Natural killer cell (primary cell): ENCODE measurements at regions not wholly inside any gene's neighbourhood (a gene's known extent, or its start where the extent isn't known, plus 50 kb on each side); places are given as distances from the start of the nearest gene placed in this dataset.

Experiments used
- ATAC-seq, 3 donors: fragments of 150-1000 bp in 2 of 3; fragments of 200-7000 bp in 1 of 3; cut with Tn5 transposase; 1 replicate in 1 of 3; 2 replicates in 2 of 3; pipeline ENCODE4 v1.10.0; 2021; ENCODE audit warnings: mild to moderate bottlenecking in 2 of 3, moderate library complexity in 2 of 3
- DNase-seq, 2 donors: peaks; one replicate each; pipeline versions ENCODE4 v3.0.0 to v3.0.0-alpha.2; 2013 to 2021; ENCODE audit warnings: mixed read lengths in 1 of 2
- H3K27ac ChIP-seq: one replicate; pipeline ENCODE4 v1.5.1; 2013; ENCODE audit warnings: mild to moderate bottlenecking, low read length
- H3K27me3 ChIP-seq: one replicate; pipeline ENCODE4 v1.6.1; 2013; ENCODE audit warnings: low read length; ENCODE audit not compliant: control insufficient read depth, insufficient read depth
- H3K36me3 ChIP-seq: one replicate; pipeline ENCODE4 v1.6.1; 2013; ENCODE audit warnings: low read length; ENCODE audit not compliant: control insufficient read depth, insufficient read depth
- H3K4me1 ChIP-seq: one replicate; pipeline ENCODE4 v1.6.1; 2013; ENCODE audit warnings: low read length; ENCODE audit not compliant: control insufficient read depth, insufficient read depth
- H3K4me3 ChIP-seq: one replicate; pipeline ENCODE4 v1.5.1; 2013; ENCODE audit warnings: low read length
- H3K9me3 ChIP-seq: one replicate; pipeline ENCODE4 v1.6.1; 2013; ENCODE audit warnings: low read length; ENCODE audit not compliant: control insufficient read depth, insufficient read depth
- H3K27ac Mint-ChIP-seq, 2 donors: one replicate each; pipeline ENCODE4 v1.8.0; 2022; ENCODE audit warnings: mild to moderate bottlenecking in 2 of 2, mixed read lengths in 2 of 2, moderate library complexity in 1 of 2
- H3K27me3 Mint-ChIP-seq, 2 donors: one replicate each; pipeline ENCODE4 v1.8.0; 2022; ENCODE audit warnings: low read depth in 2 of 2, mixed read lengths in 2 of 2
- H3K36me3 Mint-ChIP-seq: one replicate; pipeline ENCODE4 v1.8.0; 2022; ENCODE audit warnings: mixed read lengths
- H3K4me1 Mint-ChIP-seq, 2 donors: one replicate each; pipeline ENCODE4 v1.8.0; 2022; ENCODE audit warnings: mixed read lengths in 2 of 2
- H3K4me3 Mint-ChIP-seq: one replicate; pipeline ENCODE4 v1.8.0; 2022; ENCODE audit warnings: mild to moderate bottlenecking, moderate library complexity, mixed read lengths
- H3K9me3 Mint-ChIP-seq, 2 donors: one replicate each; pipeline ENCODE4 v1.8.0; 2022; ENCODE audit warnings: mixed read lengths in 2 of 2
- CTCF ChIP-seq: fragments of 200-600 bp; IDR thresholded peaks from one replicate; pipeline ENCODE4 v1.8.0; 2022; ENCODE audit warnings: antibody characterized with exemption
- WGBS: methylation state at CpG from one replicate; pipeline ENCODE4 v1.1.7; 2013; ENCODE audit warnings: missing lambda C conversion rate; ENCODE audit not compliant: insufficient coverage; 5-methylcytosine and 5-hydroxymethylcytosine counted together
- intact Hi-C: fragments of 100-400 bp; cut with micrococcal nuclease; formaldehyde crosslinking; loops from one replicate; pipeline ENCODE4 v1.14.2; 2022

- TF ChIP-seq CTCF, result no peak
- WGBS, result 82% methylated on average over 9 of the region's 9 CpGs
- no peaks in the 10 kb centered on the region for H3K36me3 Mint-ChIP-seq
Observed at GRCh38 chr17:71302721-71303549, 817.9 kb upstream of the SOX9 start.

GRCh38 chr17:71304498-71305158, 816.2 kb upstream of the SOX9 start:
- Histone ChIP-seq H3K9me3 (peaks cover 15% of the 10 kb centered on the region), H3K36me3 (no peaks in the 10 kb centered on the region), H3K27ac (no peak overlapping the region), H3K4me1 (no peaks in the 10 kb centered on the region), H3K4me3 (no peak overlapping the region), H3K27me3 (no peaks in the 10 kb centered on the region)
- TF ChIP-seq CTCF, result no peak
- H3K27me3 Mint-ChIP-seq, result no peaks in the 10 kb centered on the region
- DNase-seq (no peak), ATAC-seq (no peak)
- intact Hi-C loops, result no loop called here
- H3K4me3 Mint-ChIP-seq, result no peak overlapping the region
- H3K4me1 Mint-ChIP-seq, result no peaks in the 10 kb centered on the region
- WGBS, result 91% methylated on average over 5 of the region's 5 CpGs
- H3K9me3 Mint-ChIP-seq, result peaks cover 17 to 37% of the 10 kb centered on the region in 2 donors
- no peaks in the 10 kb centered on the region for H3K36me3 Mint-ChIP-seq
- H3K27ac Mint-ChIP-seq, result no peak overlapping the region

More at GRCh38 chr17:71302721-71303549, 817.9 kb upstream of the SOX9 start:
- Histone ChIP-seq H3K27ac (no peak overlapping the region), H3K36me3 (no peaks in the 10 kb centered on the region), H3K4me1 (no peaks in the 10 kb centered on the region), H3K9me3 (peaks cover 15% of the 10 kb centered on the region), H3K27me3 (no peaks in the 10 kb centered on the region), H3K4me3 (no peak overlapping the region)
- Mint-ChIP-seq H3K4me3 (no peak overlapping the region), H3K4me1 (no peaks in the 10 kb centered on the region), H3K9me3 (peaks cover 15 to 34% of the 10 kb centered on the region in 2 donors), H3K27ac (no peak overlapping the region), H3K27me3 (no peaks in the 10 kb centered on the region)
- no peak for ATAC-seq
- DNase-seq, result no peak
- intact Hi-C loops, result no loop called here

- peaks cover 7 to 9% of the 10 kb centered on the region in 2 donors for H3K9me3 Mint-ChIP-seq
- H3K27ac ChIP-seq, result no peak overlapping the region
- ATAC-seq (no peak), DNase-seq (no peak)
- TF ChIP-seq CTCF, result no peak
- no peaks in the 10 kb centered on the region for H3K4me1 Mint-ChIP-seq
- H3K27ac Mint-ChIP-seq, result no peak overlapping the region
- no peaks in the 10 kb centered on the region for H3K27me3 ChIP-seq
- no peaks in the 10 kb centered on the region for H3K27me3 Mint-ChIP-seq
- H3K9me3 ChIP-seq, result no peaks in the 10 kb centered on the region
- H3K4me3 Mint-ChIP-seq, result no peak overlapping the region
- H3K4me1 ChIP-seq, result no peaks in the 10 kb centered on the region
- H3K4me3 ChIP-seq, result no peak overlapping the region
- H3K36me3 Mint-ChIP-seq, result no peaks in the 10 kb centered on the region
- H3K36me3 ChIP-seq, result no peaks in the 10 kb centered on the region
- intact Hi-C loops, result no loop called here
- WGBS, result 83% methylated on average over 2 of the region's 3 CpGs
Observed at GRCh38 chr17:71313866-71314265, 807.0 kb upstream of the SOX9 start.
